ENCODE measurements at regions not wholly inside any gene's neighbourhood (a gene's known extent, or its start where the extent isn't known, plus 50 kb on each side); places are given as distances from the start of the nearest gene placed in this dataset.

DNA sequence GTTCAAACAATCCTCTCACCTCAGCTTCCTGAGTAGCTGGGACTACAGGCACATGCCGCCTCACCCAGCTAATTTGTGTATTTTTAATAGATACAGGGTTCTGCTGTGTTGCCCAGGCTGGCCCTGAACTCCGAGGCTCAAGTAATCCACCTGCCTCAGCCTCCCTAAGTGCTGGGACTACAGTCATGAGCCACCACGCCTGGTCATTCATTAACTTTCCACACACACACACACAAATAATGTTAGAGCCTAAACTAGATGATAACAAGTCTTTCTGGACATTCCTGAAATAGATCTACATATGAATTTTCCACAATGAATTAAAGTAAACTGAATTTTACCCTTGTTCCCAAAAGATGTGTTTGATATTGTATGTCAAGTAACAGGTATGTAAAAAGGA, 776.0 kb downstream of the GALC start:
- no peak overlapping the region for H3K4me3 ChIP-seq (ENCODE audit: low read depth, low read length)
- no peak for DNase-seq (ENCODE audit: low read depth)
- TF ChIP-seq, protein P1, sequence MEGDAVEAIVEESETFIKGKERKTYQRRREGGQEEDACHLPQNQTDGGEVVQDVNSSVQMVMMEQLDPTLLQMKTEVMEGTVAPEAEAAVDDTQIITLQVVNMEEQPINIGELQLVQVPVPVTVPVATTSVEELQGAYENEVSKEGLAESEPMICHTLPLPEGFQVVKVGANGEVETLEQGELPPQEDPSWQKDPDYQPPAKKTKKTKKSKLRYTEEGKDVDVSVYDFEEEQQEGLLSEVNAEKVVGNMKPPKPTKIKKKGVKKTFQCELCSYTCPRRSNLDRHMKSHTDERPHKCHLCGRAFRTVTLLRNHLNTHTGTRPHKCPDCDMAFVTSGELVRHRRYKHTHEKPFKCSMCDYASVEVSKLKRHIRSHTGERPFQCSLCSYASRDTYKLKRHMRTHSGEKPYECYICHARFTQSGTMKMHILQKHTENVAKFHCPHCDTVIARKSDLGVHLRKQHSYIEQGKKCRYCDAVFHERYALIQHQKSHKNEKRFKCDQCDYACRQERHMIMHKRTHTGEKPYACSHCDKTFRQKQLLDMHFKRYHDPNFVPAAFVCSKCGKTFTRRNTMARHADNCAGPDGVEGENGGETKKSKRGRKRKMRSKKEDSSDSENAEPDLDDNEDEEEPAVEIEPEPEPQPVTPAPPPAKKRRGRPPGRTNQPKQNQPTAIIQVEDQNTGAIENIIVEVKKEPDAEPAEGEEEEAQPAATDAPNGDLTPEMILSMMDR (IDR thresholded peaks at IDR 0.05; ENCODE audit: insufficient read depth, low read depth, low read length, missing control alignments): no peak

DNA sequence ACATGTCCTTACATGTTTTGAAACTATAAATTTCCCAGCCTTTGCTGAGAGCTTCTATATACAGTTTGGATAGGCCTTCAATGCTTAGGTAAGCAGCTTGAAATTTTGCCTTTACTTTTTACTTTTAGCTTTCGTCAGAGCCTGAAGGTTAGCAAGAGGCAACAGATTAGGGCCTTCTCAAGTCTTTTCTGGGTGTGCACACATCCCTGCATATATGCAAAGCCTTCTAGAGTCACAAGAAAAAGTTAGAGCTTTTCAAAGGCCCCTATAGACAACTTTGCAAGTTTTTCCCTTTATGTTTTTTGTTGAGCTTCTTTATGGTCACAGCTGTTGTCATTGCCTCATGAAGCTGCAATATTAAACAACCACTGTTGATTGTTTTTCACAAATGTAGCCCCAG, 778.4 kb downstream of the GALC start:
- no peak for DNase-seq (ENCODE audit: low read depth)
- TF ChIP-seq, protein P1 (IDR thresholded peaks at IDR 0.05; ENCODE audit: insufficient read depth, low read depth, low read length, missing control alignments): no peak
- H3K4me3 ChIP-seq (ENCODE audit: low read depth, low read length): no peak overlapping the region

DNA sequence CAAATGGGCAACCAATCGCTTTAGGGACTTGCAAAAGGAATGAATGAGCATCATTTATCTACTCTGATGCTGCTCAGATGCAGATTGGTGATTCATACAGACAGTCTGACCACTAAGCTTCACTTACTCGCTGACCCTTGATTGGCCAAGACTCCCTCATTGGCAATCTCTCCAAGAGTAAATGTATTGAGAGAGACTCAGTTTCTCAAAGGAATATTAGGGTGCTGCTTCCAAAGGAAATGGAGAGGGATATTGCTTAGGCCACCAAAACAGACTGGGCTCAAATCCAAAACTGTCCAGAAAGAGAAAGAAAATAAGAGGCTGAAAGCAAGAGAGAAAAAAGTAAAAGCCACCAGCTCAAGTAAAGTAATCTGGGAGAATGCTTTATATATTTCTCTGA, 785.2 kb downstream of the GALC start:
- no peak overlapping the region for H3K4me3 ChIP-seq (ENCODE audit: low read depth, low read length)
- no peak for DNase-seq (ENCODE audit: low read depth)
- TF ChIP-seq, protein P1 (IDR thresholded peaks at IDR 0.05; ENCODE audit: insufficient read depth, low read depth, low read length, missing control alignments): no peak

DNA sequence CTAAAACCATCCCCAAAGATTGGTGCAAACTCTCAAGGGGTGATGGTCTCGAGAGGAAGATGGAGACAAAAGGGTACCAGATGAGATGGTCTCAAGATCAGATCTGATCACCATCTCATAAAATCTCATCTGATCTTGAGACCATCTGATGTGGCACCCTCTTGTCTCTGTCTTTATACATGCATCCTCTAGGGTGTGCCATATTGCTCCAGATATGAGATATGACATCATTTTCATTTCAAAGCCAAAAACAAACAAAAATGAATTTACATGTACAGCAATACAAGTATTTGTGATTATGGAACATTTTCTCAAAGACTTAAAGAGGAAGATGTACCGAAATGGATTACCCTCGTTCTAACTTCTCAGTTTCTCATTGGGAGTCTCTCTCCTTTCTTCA, 787.2 kb downstream of the GALC start:
- no peak for DNase-seq (ENCODE audit: low read depth)

DNA sequence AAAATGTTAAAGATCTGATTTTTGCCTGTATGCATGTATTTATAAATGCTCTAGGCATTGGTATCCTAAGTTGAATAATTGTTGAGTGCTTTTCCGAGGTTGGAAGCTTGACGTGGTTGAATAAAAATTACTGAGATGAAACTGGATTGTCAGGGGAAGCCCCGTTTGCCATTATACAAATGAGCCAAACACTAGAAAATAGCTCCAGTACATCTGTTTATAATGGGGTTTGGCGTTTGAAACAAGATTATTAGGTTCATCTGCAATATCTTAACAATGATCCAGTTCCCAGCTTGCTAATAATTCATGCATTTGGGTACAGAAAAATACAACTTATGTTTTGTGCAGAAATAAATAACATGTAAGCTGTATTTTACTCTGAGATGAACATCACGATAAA, 789.6 kb downstream of the GALC start:
- no peak for DNase-seq (ENCODE audit: low read depth)
- TF ChIP-seq, protein P1 (IDR thresholded peaks at IDR 0.05; ENCODE audit: insufficient read depth, low read depth, low read length, missing control alignments): no peak
- no peak overlapping the region for H3K4me3 ChIP-seq (ENCODE audit: low read depth, low read length)

More for the DNA sequence above, 787.2 kb downstream of the GALC start:
- TF ChIP-seq, protein P1 (IDR thresholded peaks at IDR 0.05; ENCODE audit: insufficient read depth, low read depth, low read length, missing control alignments): no peak
- no peak overlapping the region for H3K4me3 ChIP-seq (ENCODE audit: low read depth, low read length)

DNA sequence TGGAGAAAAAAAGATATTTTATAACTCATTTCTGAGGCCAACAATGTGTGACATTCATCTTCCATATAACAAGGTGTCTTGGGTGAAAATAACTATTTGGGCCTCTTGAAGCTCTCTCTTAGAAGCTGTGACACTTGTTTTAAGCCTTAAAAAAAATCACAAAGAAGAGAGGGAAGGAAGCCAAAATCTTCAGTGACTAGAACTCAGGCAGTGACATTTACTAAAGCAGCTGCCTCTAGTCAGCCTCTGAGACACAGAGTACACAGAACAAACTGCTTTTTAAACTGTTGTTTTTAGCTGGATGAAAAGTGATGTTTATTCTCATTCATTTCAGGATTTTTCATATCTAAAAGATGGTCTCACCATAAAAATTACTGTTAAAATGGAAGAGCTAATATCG, 793.6 kb downstream of the GALC start:
- H3K4me3 ChIP-seq (ENCODE audit: low read depth, low read length): no peak overlapping the region
- DNase-seq (ENCODE audit: low read depth): no peak
- TF ChIP-seq, protein P1 (IDR thresholded peaks at IDR 0.05; ENCODE audit: insufficient read depth, low read depth, low read length, missing control alignments): no peak

DNA sequence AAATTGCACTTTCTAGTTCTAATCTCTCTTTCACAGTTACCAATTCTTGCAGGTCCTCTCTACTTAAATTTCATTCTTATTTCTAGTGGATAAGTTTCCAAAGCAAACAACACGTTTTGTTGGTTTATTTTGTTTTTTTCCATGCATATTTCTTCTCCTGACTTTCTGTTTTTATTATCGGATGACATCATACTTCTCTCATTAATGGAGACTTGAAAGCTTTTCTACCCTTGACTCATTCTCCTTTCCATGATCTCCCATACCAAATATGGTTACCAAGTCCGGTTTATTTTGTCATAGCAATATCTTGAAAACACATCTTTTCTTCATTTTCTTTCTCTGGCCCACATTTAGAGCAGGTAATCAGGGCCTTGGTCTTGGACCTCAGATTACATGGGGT, 796.5 kb downstream of the GALC start:
- H3K4me3 ChIP-seq (ENCODE audit: low read depth, low read length): no peak overlapping the region
- DNase-seq (ENCODE audit: low read depth): no peak
- TF ChIP-seq, protein P1 (IDR thresholded peaks at IDR 0.05; ENCODE audit: insufficient read depth, low read depth, low read length, missing control alignments): no peak

Measured in GM12865 (cell line).